HepG2 (cell line): ENCODE measurements at regions not wholly inside any gene's neighbourhood (a gene's known extent, or its start where the extent isn't known, plus 50 kb on each side); places are given as distances from the start of the nearest gene placed in this dataset.

Experiments used
- ATAC-seq: fragments of 200-7000 bp; cut with Tn5 transposase; 3 replicates; pipeline ENCODE4 v1.9.1; 2020; ENCODE audit warnings: mild to moderate bottlenecking, moderate library complexity
- BruUV-seq: library from RNA; stranded (reverse); fragments of 400-500 nt; replicated peaks from 2 replicates; lab custom pipeline; 2021; lab: Mats Ljungman, UMichigan
- CTCF ChIA-PET: fragments of 300-600 bp; formaldehyde crosslinking; extraction: SDS; loops from one replicate; lab custom pipeline; 2021; ENCODE audit warnings: low total read pairs, inconsistent platforms, low intra/inter-chr PET ratio; lab: Yijun Ruan, JAX
- POLR2A ChIA-PET: fragments of 350-600 bp; sonication (Branson Sonifier 250); formaldehyde crosslinking; loops from one replicate; lab custom pipeline; 2020; ENCODE audit warnings: antibody characterized with exemption, inconsistent platforms; lab: Yijun Ruan, JAX
- DNase-seq: peaks from one replicate; pipeline ENCODE4 v3.0.0-alpha.2; 2015; ENCODE audit warnings: low spot score
- FAIRE-seq: peaks from 3 replicates; lab custom pipeline; 2011; peaks lifted over from hg19 to GRCh38; lab: Jason Lieb, UNC
- H2AFZ ChIP-seq: one replicate; pipeline ENCODE4 v1.6.1; 2011; ENCODE audit warnings: low read length, inconsistent platforms
- H3K27ac ChIP-seq: fragments of 300-600 bp; 3 replicates; pipeline ENCODE4 v1.8.0; 2011; ENCODE audit warnings: mixed run types, mild to moderate bottlenecking, mixed read lengths, low read length, inconsistent platforms; ENCODE audit not compliant: insufficient read depth; ENCODE audit errors: extremely low read length
- H3K27me3 ChIP-seq, 2 experiments: fragments of 200-600 bp in 1 of 2; 2 replicates in 1 of 2; 3 replicates in 1 of 2; pipeline versions ENCODE4 v1.6.0 to v1.8.0; 2011; ENCODE audit warnings: low read length in 2 of 2, mild to moderate bottlenecking in 2 of 2, moderate library complexity in 2 of 2, inconsistent platforms in 1 of 2; ENCODE audit not compliant: insufficient read depth in 2 of 2, control insufficient read depth in 1 of 2
- H3K36me3 ChIP-seq, 2 experiments: fragments of 200-600 bp in 1 of 2; replicated peaks in 1 of 2; 2 replicates in 1 of 2; 3 replicates in 1 of 2; pipeline versions ENCODE4 v1.5.1 to v1.8.0; 2011; ENCODE audit warnings: low read length in 2 of 2, inconsistent platforms in 1 of 2; ENCODE audit not compliant: insufficient read depth in 2 of 2, control insufficient read depth in 1 of 2
- H3K4me1 ChIP-seq: 2 replicates; pipeline ENCODE4 v1.5.1; 2012; ENCODE audit warnings: low read length, inconsistent platforms; ENCODE audit not compliant: insufficient read depth
- H3K4me2 ChIP-seq: 2 replicates; pipeline ENCODE4 v1.6.0; 2011; ENCODE audit warnings: low read depth, low read length, inconsistent platforms
- H3K4me3 ChIP-seq, 3 experiments: fragments of 200-600 bp in 1 of 3; sonication (generic), shearing (Covaris generic) in 1 of 3; replicated peaks in 1 of 3; 2 replicates each; pipeline ENCODE4 v1.5.1; 2011 to 2016; ENCODE audit warnings: low read length in 3 of 3, inconsistent platforms in 2 of 3, low read depth in 2 of 3, mild to moderate bottlenecking in 2 of 3, control low read depth in 1 of 3, mixed read lengths in 1 of 3; ENCODE audit not compliant: insufficient read depth in 1 of 3
- H3K79me2 ChIP-seq: one replicate; pipeline ENCODE4 v1.6.1; 2011; ENCODE audit warnings: low read length, inconsistent platforms; ENCODE audit not compliant: insufficient read depth
- H3K9ac ChIP-seq: 2 replicates; pipeline ENCODE4 v1.6.0; 2011; ENCODE audit warnings: mild to moderate bottlenecking, low read depth, low read length, inconsistent platforms; ENCODE audit not compliant: insufficient read depth
- H3K9me3 ChIP-seq: 2 replicates; pipeline ENCODE4 v1.5.1; 2012; ENCODE audit warnings: mild to moderate bottlenecking, low read length
- H4K20me1 ChIP-seq: 2 replicates; pipeline ENCODE4 v1.6.0; 2011; ENCODE audit warnings: inconsistent platforms, mild to moderate bottlenecking, low read length, moderate library complexity; ENCODE audit not compliant: insufficient read depth
- CEBPB ChIP-seq: IDR thresholded peaks from 2 replicates; pipeline ENCODE4 v1.6.1; 2011; ENCODE audit warnings: low read depth, low read length, improper control_type of control experiment, borderline replicate concordance
- GRHL1 ChIP-seq: sonication (generic); formaldehyde crosslinking; conservative IDR thresholded peaks from 2 replicates; pipeline ENCODE4 v1.8.0; 2022; ENCODE audit warnings: missing genetic modification reagents
- KAT2B ChIP-seq: fragments of 150-350 bp; IDR thresholded peaks from 2 replicates; pipeline ENCODE4 v1.6.1; 2014; ENCODE audit warnings: low read depth, low read length, borderline replicate concordance
- MAFF ChIP-seq: IDR thresholded peaks from 2 replicates; pipeline ENCODE4 v1.6.1; 2011; ENCODE audit warnings: low read depth, low read length, improper control_type of control experiment
- MAFG ChIP-seq: sonication (generic); formaldehyde crosslinking; IDR thresholded peaks from 2 replicates; pipeline ENCODE4 v1.5.1; 2020; ENCODE audit warnings: mild to moderate bottlenecking, missing genetic modification reagents
- MAFK ChIP-seq, 2 experiments: IDR thresholded peaks in 1 of 2; conservative IDR thresholded peaks in 1 of 2; 2 replicates each; pipeline ENCODE4 v1.6.1; 2011; ENCODE audit warnings: improper control_type of control experiment in 2 of 2, low read length in 2 of 2
- MXI1 ChIP-seq: IDR thresholded peaks from 3 replicates; pipeline ENCODE4 v1.6.1; 2012; ENCODE audit warnings: low read depth, low read length, inconsistent platforms, borderline replicate concordance
- PAWR ChIP-seq: sonication (generic); formaldehyde crosslinking; IDR thresholded peaks from 2 replicates; pipeline ENCODE4 v1.4.0; 2020; ENCODE audit warnings: missing genetic modification reagents, mild to moderate bottlenecking, borderline replicate concordance
- SSRP1 ChIP-seq: IDR thresholded peaks from 2 replicates; pipeline ENCODE4 v1.6.1; 2016; ENCODE audit warnings: control low read depth
- TAF1 ChIP-seq: sonication (generic); formaldehyde crosslinking; IDR thresholded peaks from 2 replicates; pipeline ENCODE4 v1.4.0; 2020; ENCODE audit warnings: missing genetic modification reagents
- ZBTB49 ChIP-seq: sonication (generic); formaldehyde crosslinking; IDR thresholded peaks from 2 replicates; pipeline ENCODE4 v1.4.0; 2020; ENCODE audit warnings: missing genetic modification reagents, borderline replicate concordance
- ZFP41 ChIP-seq: sonication (generic); formaldehyde crosslinking; IDR thresholded peaks from 2 replicates; pipeline ENCODE4 v1.4.0; 2020; ENCODE audit warnings: mild to moderate bottlenecking, missing genetic modification reagents, borderline replicate concordance
- ZNF3 ChIP-seq: IDR thresholded peaks from 2 replicates; pipeline ENCODE4 v1.7.0; 2017; ENCODE audit warnings: inconsistent platforms
- ZNF326 ChIP-seq: sonication (generic); formaldehyde crosslinking; IDR thresholded peaks from 2 replicates; pipeline ENCODE4 v1.4.0; 2020; ENCODE audit warnings: missing genetic modification reagents, borderline replicate concordance
- ZNF430 ChIP-seq: sonication (generic); formaldehyde crosslinking; IDR thresholded peaks from 2 replicates; pipeline ENCODE4 v1.9.0; 2021; ENCODE audit warnings: mild to moderate bottlenecking, missing genetic modification reagents
- WGBS: methylation state at CpG from one replicate; pipeline ENCODE4 v1.1.6; 2017; ENCODE audit warnings: low lambda C conversion rate; 5-methylcytosine and 5-hydroxymethylcytosine counted together
- in situ Hi-C: cut with HindIII; loops from 2 replicates; pipeline ENCODE4 v1.10.0; 2017; ENCODE audit warnings: low pct_unique_long_range_greater_than_20kb; ENCODE audit not compliant: extremely low pct_ligation_motif_present
- intact Hi-C: fragments of 100-400 bp; cut with micrococcal nuclease; formaldehyde crosslinking; loops from one replicate; pipeline ENCODE4 v1.10.0; 2022; ENCODE audit not compliant: unreplicated experiment

- Histone ChIP-seq H3K4me1 (peaks cover 29% of the 10 kb centered on the region), H3K4me2 (no peak overlapping the region), H3K4me3 (no peak overlapping the region), H4K20me1 (no peaks in the 10 kb centered on the region), H2AFZ (no peak overlapping the region), H3K27ac (no peak overlapping the region), H3K36me3 (no peaks in the 10 kb centered on the region), H3K79me2 (no peaks in the 10 kb centered on the region), H3K27me3 (no peaks in the 10 kb centered on the region), H3K9me3 (peaks cover 7% of the 10 kb centered on the region; the same call in 1 of the 2 replicates), H3K9ac (no peak overlapping the region)
- in situ Hi-C loops (no loop called here), intact Hi-C loops (no loop called here)
- CTCF ChIA-PET = no interaction called here
- no TSS peak for BruUV-seq
- TF ChIP-seq MAFF (peak; percentile 64), MAFK (conservative IDR thresholded peaks at IDR 0.05 in 1 of 2, IDR thresholded peaks at IDR 0.05 in 1 of 2; ENCODE audit: low read length in 2 of 2) (peak; percentile 73 to 78), ZNF430 (CRISPR knock-in tag) (no peak)
- DNase-seq = no peak
- ATAC-seq = no peak
- POLR2A ChIA-PET = interaction anchor here (1.2 to 1.4 kb wide), 2 partner anchors 38 to 210 kb away, joined by 3 read pairs; partner anchors contain the start of gene TFB1M
- 86% methylated on average over 9 of the region's 9 CpGs for WGBS
- FAIRE-seq = no peak
Measured at GRCh38 chr6:155523821-155524651, 68.4 kb upstream of the NOX3 start.

GRCh38 chr6:155521719-155522118 is 66.1 kb upstream of the NOX3 start:
- Histone ChIP-seq H3K9ac (no peak overlapping the region), H3K4me1 (peaks cover 17% of the 10 kb centered on the region), H3K79me2 (no peaks in the 10 kb centered on the region), H3K27me3 (no peaks in the 10 kb centered on the region), H3K36me3 (no peaks in the 10 kb centered on the region), H3K9me3 (peaks cover 5% of the 10 kb centered on the region; the same call in 1 of the 2 replicates), H3K4me3 (no peak overlapping the region), H2AFZ (no peak overlapping the region), H3K27ac (no peak overlapping the region), H3K4me2 (no peak overlapping the region), H4K20me1 (no peaks in the 10 kb centered on the region)
- ATAC-seq (no peak), DNase-seq (no peak), FAIRE-seq (no peak)
- ChIA-PET POLR2A (no interaction called here), CTCF (no interaction called here)
- BruUV-seq = no TSS peak
- intact Hi-C loops = no loop called here
- in situ Hi-C loops = no loop called here
- TF ChIP-seq CEBPB (no peak), PAWR (CRISPR knock-in tag) (no peak), ZNF3 (CRISPR knock-in tag) (no peak), KAT2B (no peak), ZFP41 (no peak), TAF1 (CRISPR knock-in tag) (no peak), GRHL1 (CRISPR knock-in tag) (no peak), ZNF326 (CRISPR knock-in tag) (no peak), MXI1 (no peak), ZBTB49 (CRISPR knock-in tag) (no peak), SSRP1 (no peak), MAFG (CRISPR knock-in tag) (no peak)
